ENCODE measurements at regions not wholly inside any gene's neighbourhood (a gene's known extent, or its start where the extent isn't known, plus 50 kb on each side); places are given as distances from the start of the nearest gene placed in this dataset.

DNA sequence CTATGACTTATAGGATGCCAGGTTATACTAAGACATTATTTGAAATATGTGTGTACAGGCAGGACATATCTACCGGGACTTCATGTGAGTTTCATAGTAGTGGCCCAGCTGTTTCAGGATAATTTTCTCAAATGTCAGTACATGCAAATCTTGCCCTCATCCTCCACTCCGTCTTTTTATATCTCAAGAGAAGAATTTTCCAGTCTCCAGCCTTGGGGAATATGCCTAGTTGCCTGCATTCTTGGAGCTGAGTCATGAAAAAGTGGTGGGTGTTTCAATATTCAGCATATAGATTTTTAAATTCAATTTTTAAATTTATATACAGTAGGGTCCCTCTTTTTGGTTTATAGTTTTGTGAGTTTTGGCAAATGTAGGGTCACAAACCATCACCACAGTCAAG, 236.7 kb downstream of the OTUD1 start:
- TF ChIP-seq, protein P1, sequence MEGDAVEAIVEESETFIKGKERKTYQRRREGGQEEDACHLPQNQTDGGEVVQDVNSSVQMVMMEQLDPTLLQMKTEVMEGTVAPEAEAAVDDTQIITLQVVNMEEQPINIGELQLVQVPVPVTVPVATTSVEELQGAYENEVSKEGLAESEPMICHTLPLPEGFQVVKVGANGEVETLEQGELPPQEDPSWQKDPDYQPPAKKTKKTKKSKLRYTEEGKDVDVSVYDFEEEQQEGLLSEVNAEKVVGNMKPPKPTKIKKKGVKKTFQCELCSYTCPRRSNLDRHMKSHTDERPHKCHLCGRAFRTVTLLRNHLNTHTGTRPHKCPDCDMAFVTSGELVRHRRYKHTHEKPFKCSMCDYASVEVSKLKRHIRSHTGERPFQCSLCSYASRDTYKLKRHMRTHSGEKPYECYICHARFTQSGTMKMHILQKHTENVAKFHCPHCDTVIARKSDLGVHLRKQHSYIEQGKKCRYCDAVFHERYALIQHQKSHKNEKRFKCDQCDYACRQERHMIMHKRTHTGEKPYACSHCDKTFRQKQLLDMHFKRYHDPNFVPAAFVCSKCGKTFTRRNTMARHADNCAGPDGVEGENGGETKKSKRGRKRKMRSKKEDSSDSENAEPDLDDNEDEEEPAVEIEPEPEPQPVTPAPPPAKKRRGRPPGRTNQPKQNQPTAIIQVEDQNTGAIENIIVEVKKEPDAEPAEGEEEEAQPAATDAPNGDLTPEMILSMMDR (conservative IDR thresholded peaks at IDR 0.05; ENCODE audit: low read length): no peak
- TF ChIP-seq EZH2phosphoT487 (IDR thresholded peaks at IDR 0.05; ENCODE audit: borderline replicate concordance, low read depth, low read length): no peak

Measured in OCI-LY7 (cell line).